Activated T-cell treated with anti-CD3 and anti-CD28 coated beads for 48 hours (primary cell): ENCODE measurements at regions not wholly inside any gene's neighbourhood (a gene's known extent, or its start where the extent isn't known, plus 50 kb on each side); places are given as distances from the start of the nearest gene placed in this dataset.

Experiments
- DNase-seq: peaks from one replicate; pipeline ENCODE4 v3.0.0-alpha.2; 2020; ENCODE audit warnings: low read depth

DNA sequence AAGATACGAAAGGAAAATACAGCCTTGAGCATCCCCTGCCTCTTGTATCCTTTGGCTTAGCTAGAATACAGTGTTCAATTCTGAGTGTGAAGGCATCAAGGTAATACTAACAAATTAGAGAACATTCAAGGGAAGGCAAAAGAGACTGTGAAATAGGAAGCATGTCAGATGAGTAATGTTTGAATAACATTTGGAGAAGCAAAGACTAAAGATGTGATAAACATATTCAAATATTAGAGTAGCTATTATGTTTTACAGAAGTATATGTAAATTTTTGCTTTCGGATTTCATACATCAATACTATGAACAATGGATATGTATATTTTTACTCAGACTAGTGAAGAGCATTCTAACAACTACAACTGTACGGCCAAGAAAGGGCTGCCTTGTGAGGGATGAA is 161.7 kb upstream of the FN1 start:
- no peak for DNase-seq

DNA sequence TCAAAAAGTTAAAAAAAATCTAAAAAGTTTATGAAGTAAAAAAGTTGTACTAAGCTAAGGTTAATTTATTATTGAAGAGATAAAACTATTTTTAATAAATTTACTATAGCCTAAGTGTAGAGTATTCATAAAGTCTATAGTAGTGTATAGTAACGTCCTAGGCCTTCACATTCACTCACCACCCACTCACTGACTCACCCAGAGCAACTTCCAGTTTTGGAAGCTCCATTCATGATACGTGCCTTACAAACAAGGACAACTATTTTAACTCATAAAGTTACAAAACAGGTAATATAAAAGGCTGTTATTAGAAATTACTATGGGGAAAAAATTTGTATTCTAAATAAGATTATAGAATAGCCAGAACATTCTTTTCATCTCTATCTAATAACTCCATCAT is 158.9 kb upstream of the FN1 start:
- no peak for DNase-seq

DNA sequence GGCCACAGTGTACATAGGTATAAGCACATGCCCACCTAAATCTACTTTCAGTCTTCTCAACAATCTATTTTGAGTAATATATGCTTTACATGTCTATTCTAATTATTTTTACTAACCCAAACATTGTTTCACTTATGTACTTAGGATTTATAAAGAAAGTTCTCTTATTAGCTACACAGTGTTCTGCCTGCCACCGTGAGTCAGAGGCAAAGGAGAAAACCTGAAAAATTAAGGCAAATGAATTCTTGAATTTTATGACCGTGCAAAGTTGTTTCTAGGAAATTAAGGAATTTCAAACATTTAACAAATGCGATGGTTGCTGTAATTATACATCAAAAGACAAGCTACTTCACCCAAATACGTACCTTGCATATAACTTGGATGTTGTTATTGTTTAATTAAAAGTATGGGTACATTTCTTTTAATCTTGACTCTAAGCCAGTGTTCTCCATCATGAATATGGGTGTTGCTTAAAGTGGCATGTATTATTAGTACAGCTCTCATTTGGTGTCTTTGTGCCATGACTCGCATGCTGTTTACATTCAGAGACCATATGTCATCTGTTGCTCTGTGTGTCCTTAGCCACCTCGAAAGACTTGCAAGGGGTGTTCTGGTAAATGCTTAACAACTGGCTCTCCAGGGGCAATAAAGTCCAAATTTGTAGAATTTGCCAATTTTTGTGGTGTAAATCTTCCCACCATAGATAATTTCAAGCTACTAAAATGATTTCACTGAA is 154.3 kb upstream of the FN1 start:
- DNase-seq = no peak

DNA sequence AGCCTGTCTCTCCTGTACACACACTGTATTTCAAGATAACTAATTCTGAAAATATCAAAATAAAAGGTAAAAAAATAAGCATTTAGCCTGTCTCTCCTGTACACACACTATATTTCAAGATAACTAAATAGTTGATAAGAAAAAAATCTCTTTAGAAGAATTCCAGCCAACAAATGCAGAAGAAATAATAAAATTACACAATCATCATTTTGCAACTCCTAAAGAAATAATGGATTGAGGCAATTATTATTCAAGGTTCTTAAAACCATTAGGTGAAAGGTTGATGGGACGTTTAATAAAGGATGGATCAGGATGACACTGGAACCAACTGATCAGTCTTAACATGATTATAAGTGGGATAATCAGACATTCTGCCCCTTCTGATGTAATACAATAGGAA is 148.0 kb upstream of the FN1 start:
- no peak for DNase-seq

DNA sequence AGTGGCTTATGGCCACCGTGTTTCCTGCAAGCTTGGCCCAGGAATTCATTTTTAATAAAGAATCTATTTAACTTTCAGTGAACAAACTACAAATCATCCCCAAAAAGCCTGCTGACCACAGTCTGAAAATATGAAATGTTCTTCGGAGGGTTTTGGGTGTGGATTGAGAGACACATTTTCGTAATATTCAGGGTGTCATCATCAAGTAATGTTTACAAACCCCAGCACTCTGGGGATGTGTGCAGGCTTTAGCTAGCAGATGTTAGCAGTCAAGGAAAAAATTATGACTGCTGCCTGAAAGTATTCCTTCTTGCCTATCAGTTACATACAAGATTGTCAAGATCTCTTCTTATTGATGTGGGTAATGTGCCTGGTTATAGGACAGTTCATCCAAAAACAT is 143.9 kb upstream of the FN1 start:
- DNase-seq = no peak

DNA sequence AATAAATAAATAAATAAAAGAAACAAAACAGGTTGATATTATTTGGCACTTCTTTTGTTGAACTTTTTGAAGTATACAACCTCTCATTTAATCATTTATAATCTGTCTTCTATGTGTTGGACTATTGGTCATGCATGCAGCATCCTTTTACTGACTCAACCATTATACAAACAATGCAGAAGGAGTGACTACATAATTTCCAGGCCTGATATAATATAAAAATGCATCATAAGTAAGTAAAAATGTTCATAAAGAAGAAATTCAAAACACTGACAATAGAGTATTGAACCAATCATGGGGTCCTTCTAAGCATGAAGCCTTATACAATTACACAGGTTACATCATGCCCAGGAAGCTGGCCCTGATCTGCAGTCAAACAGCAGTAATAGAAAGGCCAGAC is 141.5 kb upstream of the FN1 start:
- DNase-seq = no peak

DNA sequence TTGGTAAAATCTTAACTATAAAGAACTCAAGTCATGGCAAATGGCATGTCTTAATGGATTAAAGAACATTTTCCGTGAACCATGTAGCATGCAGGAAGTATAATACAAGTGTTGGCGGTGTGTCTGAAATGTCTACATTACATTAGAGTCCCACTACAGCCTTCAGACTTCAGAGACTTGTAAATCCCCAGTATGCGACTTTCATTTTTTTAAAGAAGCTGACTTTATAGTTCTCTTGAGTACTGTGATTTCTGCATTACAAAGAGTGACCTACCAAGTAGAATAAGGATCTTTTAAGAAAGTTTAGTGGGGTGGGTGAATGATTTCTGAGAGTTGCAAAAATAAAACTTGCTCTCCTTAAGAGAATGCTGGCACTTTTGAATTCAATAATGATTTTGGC is 140.7 kb upstream of the FN1 start:
- DNase-seq = no peak

DNA sequence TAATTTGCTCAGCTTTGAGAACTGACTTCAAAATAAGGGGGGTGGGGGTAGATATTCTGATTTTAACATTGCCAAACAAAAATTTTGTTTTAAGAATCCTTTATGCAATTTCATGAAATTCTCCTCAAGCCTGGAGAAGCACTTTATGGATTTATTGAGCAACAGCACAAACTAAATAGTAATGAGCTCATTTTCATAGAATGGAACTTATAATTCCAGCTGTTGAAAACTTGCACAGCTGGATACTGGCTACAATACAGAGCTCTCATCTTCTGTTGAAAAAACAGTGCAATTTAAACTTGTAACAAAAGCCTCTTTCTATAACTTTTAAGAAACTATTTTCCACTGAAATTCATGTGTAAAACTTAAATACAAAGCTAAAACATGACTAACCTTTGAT is 137.6 kb upstream of the FN1 start:
- DNase-seq = no peak

DNA sequence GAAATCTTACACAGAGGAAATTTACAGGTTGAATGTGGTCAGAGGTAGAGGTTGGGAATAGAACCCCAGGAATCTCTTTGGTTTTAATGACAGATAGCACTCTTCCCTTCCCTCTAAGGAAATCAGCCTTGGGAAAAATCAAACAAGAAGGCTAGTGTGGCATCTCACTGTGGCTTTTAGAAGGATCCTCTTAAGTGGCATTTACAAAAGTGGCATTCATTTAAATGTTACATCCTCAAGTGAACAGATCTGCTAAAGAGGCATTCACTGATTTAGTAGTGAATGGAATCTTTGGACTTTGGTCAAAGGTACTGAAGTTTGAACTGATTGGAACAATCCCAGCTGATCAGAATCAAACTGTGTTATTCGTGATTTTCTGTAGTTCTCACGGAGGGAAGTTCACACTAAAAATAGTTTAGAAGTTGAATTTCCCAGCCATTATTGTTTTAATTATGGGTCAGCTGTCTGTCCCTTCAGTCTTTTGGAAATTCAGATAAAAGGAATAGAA is 136.5 kb upstream of the FN1 start:
- no peak for DNase-seq

DNA sequence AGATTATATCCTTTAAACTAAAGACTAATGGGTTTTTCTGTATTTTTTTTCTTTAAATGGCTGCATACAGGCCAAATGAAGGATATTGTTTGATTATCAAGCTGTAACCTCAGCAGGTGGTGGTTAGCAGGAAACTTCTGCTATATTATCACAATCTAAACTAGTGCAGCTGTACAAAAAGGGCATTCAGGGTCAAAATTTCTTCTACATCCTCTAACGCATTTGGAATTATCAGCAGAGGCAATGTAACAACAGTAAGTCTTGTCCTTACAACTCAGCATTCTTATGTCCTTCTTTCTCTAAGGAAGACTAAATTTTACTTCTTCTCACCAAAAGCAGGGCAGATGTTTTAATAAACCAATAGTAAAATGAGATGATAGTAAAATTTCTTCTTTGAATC is 135.8 kb upstream of the FN1 start:
- DNase-seq = no peak

DNA sequence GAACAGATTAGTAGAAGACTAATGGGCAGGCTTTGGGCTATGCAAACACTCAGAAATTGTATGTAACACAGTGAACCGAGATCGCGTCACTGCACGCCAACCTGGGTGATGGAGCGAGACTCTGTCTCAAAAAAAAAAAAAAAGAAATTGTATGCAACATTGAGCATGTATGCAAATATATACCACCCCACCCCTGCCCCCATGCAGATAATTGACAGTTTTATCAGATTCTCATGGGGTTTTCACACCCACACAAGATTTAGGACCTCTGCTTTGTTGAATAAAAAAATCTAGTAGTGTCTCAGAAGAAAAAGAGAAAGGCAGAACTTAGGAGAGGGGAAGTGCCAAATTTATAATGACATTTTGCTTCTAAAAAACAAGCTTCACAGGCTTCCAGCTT is 131.6 kb upstream of the FN1 start:
- DNase-seq = no peak

DNA sequence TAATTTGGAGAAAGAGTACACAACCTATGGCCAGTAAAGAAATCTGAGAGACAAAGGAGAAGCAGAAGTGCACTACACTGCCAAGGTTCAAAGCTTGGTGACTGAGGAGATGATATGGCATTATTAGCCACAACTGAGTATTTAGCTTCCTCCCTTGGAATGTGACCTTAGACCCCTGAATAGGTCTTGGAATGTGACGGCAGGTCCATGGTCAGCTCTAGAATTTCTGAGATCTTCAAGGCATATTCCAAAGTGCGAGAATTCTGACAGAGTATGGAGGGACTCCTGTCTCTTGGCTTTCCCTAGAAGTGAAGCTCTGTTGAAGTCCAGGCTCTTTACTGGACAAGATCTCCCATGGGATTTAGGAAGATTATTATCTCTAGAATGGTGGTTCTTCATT is 130.0 kb upstream of the FN1 start:
- DNase-seq = no peak

DNA sequence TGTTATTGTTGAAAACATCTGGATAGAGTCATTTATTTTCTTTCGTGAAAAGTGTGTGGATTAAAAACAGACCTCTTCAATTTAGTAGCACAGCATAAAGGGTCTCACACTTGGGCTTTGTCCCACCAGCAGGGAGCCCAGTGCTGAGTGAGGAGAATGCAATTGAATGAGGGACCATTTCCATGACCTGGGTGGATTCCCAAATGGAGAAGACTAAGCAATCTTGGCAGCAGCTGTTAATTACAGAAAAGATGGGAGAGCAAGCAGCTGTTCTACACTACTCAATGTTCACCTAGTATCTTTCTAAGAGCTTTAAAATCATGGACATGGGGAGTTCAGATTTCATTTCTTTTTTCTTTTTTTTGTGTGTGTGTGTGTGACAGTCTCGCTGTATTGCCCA is 121.8 kb upstream of the FN1 start:
- DNase-seq = no peak

DNA sequence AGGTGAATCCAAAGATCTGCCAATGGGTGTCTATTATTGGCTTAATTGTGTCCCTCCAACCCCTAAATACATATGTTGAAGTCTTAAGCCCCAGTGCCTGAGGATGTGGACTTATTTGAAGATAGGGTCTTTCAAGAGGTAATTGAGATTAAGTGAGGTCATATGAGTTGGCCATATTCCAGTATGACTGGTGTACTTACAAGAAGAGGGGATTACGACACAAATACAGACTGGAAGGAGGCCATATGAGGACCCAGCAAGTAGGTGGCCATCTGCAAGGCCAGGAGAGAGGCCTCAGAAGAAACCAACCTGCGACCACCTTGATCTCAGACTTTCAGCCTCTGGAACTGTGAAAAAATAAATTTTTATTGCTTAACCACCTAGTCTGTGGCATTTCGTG is 121.1 kb upstream of the FN1 start:
- DNase-seq = no peak

DNA sequence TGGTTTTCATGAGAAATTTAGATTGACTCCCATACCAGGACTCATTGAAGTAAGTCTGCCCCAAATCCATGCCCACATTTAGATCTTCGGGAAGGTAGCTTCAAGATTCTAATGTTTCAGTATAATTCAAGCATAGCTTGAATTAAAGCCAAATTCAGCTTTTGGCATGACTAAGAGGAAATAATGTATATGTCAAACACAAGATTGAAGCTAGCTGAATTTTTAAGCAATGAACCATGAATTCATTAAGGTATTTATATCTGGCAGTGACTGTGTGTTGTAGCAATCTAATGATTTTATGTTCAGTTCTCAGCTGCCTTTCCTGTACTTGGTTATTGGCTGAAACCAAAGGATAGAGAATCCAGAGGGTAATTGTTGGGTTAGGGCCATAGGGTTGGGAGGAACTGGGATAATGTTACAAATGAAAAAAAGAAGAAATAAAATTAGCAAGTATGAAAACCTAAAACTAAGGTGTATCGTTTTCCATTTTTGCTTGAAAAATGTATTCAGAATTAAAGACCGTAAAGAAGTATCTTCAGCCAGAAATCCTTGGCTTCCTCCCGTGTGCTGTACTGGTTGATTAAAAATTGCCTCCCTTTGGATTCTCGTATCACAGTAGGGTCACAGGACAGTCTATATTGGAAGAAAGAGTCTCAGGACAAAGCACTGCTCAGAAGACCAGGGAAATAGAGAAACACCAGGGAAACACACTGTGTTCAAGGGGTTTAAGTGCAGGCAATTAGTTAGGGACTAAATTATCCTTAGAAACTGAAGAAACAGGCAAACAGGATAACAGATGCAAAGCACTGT is 119.0 kb upstream of the FN1 start:
- DNase-seq = no peak

DNA sequence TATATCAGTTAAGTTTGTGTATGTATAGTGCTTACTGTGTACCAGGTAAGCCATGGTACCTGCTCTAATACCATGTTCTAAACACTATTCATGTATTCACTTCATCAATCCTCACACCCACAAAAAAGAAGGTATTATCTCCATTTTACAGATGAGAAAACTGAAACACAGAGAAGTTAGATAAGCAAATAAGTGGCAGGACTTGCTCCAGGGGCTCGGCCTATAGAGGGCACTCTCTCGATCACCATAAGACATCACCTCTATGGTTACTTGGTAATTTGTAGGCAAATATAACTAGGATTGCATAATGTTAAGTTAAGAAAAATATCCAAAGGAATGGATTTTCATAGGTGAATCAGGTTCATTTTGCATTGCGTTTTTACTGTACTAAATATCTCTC is 118.1 kb upstream of the FN1 start:
- DNase-seq = no peak

DNA sequence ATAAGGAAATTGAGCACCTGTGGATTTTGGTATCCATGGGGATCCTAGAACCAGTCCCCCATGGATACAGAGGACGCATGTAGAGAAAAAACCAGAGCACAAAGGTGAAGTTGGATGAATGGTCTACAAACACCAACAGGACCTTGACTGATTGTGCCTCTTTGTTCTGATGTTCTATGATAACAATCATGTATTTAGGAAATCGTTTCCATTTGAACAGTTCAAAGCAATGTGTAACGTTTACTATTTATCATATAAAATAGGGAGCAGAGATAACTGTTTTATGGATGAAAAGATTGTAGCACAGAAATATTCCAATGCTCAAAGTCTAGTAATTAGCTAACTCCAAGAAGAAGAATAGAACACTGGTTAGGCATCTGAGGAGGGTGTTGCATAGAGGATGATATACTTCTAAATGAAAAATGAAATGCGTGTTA is 116.3 kb upstream of the FN1 start:
- DNase-seq = no peak

DNA sequence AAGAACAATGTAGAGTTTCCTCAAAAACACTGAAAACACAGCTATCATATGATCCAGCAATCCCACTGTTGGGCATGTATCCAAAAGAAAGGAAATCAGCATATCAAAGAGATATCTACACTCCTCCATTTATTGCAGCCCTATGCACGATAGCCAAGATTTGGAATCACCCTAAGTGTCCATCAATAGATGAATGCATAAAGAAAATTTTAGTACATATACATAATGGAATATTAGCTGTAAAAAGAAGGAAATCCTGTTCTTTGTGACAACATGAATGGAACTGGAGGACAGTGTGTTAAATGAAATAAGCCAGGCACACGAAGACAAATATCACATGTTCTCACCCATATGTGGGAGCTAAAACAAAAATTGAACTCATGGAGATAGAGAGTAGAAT is 114.5 kb upstream of the FN1 start:
- DNase-seq = no peak

DNA sequence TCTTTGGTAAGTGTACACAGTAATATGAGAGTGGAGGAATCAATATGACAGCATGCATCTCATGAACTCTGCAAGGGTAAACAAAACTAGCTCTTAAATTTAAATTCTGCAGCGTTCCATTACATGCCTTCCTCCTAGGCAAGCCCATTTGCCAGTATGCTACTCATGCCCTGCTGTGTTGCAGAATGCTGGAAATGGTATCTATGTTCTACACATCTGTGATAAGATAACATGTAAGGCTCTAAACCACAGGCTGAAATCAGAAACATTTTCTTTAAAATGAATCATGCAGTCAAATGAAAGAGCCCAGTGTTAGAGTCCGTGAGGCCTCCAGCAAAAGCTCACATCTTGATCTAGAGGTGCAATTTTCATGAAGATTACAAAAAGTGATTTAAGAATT is 112.8 kb upstream of the FN1 start:
- no peak for DNase-seq

DNA sequence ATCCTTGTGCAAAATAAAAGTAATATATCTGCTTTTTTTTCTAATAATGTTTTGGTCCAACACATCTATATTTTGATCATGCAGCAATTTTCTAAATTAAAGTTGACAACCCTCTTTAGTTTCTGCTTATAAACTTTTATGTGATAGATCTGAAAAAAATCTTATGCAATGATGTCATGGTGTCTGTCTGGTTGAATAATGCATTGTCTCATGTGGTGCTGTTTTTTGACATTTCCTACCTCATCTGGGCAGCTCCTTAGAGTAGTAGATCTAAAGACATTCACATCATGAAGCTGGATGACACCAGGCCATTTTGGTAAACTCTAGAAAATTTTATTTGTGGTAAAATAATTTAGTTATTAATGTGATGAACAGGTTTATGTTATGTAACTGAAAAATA is 106.8 kb upstream of the FN1 start:
- no peak for DNase-seq

DNA sequence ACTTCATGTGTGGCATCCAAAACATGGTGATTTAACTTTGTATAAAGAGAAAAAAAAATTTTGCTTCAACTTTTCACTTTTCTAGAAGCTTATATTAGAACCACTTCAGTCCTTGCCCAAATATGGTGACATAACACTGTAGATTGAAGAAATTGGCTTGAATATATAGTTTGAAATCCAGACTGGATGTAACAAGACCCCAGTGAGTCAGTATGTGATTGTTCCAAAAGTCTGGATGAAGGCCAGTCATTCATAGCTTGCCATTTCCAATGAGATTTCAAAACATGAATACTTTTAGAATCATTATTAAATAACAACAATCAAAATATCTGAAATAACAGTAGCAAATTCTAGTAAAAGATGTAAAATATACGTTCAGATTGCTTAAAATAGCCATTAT is 104.8 kb upstream of the FN1 start:
- DNase-seq = no peak

DNA sequence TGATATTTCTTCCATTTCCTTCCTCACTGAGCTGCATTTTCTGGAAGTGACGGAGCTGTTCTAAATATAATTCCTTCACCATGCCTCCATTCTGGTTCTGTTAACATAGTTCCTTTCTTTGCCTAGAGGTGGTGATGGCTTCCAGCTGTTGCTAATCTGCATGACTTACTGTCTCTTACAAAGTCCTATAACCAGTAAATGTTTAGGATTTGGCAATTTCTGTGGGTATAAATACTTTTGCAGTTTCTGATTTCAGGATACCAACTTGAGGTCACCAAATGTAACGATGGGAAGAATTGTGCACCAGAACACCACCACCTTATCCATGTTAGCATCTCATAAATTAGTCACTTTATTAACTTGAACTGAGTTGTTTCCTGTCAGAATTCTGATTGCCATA is 101.7 kb upstream of the FN1 start:
- no peak for DNase-seq

DNA sequence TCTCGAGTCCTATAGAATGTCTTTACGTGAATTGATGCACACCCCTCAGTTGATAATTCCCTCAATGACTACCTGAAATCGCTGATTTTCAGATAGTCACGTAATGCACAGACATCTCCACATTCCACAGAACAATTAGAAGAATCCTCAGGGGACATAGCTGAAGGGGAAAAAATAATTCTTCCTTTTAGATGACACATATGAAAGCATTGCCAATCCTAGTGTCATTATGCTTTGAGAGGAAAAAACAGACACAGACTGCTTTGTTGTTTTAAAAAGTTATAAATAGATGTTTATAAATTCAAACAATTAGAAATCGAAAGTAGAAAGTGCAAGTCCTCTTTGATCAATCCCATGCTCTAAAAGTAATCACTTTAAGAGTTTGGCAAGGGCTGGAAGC is 100.6 kb upstream of the FN1 start:
- no peak for DNase-seq

DNA sequence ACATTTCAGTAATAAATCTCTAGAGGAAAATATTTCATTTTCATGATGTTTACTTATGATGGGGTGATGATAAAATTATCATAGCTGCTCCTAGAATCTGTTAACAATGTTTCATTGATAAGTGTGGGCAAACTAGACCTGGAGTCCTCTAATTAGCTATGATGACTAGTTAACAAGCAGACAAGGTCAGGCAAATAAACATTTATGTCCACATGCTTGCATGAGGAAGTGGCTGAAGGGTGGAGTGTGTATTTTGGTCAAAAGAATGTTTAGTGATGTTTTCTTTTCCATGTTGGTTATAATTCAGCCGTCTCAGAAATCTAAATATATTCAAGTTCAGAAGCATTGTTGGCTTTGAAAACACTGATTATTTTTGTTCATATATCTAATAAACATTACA is 99.9 kb upstream of the FN1 start:
- no peak for DNase-seq
